GM18951 (cell line): ENCODE measurements at regions not wholly inside any gene's neighbourhood (a gene's known extent, or its start where the extent isn't known, plus 50 kb on each side); places are given as distances from the start of the nearest gene placed in this dataset.
"Not testable (repeated sequence)": the region's sequence is repeated elsewhere in the genome, so short reads cannot be mapped to it uniquely, and the experiment has no call there.

ENCODE experiments used
- POLR2A ChIP-seq: IDR thresholded peaks from 4 replicates; pipeline ENCODE4 v1.6.1; 2011; ENCODE audit warnings: mild to moderate bottlenecking; ENCODE audit not compliant: insufficient read length, insufficient read depth; ENCODE audit errors: extremely low read depth
- in situ Hi-C: fragments of 300-500 bp; cut with MboI; formaldehyde crosslinking; loops from one replicate; pipeline ENCODE4 v1.12.0; 2022; ENCODE audit warnings: low sequenced_read_pairs, mixed read lengths, inconsistent platforms; ENCODE audit not compliant: unreplicated experiment

DNA sequence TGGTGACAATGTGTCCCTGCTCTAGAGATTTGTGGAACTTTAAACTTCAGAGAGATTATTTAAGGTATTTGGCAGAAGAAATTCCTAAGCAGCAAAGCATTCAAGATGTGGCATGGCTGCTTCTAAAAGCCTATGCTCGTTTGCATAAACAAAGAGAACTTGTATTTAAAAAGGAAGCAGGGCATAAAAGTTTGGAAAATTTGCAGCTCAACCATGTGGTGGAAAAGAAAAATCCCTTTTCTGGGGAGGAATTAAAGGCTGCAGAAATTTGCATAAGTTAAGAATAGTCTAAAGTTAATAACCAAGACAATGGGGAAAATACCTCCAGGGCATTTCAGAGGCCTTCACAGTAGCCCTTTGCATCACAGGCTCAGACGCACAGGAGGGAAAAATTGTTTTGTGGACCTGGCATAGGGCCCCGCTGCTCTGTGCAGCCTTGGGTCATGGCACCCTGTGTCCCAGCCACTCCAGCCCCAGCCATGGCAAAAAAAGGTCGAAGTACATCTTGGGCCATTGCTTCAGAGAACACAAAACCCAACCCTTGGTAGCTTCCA, 1109.1 kb downstream of the OTOL1 start:
- TF ChIP-seq POLR2A, result no peak
- in situ Hi-C loops, result no loop called here

DNA sequence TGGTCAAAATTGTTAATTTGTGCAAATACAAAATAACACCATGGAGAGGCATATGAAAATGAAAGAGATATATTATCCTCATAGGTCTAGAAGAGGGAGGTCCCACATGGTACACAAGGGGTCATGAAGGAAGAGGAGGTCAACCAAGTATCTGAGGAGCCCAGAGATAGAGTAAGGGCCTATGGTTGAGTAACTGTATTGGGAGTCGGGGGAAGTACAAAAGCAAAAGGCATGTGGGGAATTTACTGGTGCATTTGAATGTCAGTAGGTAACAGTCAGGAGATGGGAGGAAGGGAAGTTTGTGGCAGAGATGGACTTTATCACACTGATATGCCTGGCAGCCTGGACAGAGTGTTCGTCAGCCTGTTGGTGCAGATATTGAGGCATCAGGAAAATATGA, 1113.7 kb downstream of the OTOL1 start:
- no peak for TF ChIP-seq POLR2A
- in situ Hi-C loops, result no loop called here

DNA sequence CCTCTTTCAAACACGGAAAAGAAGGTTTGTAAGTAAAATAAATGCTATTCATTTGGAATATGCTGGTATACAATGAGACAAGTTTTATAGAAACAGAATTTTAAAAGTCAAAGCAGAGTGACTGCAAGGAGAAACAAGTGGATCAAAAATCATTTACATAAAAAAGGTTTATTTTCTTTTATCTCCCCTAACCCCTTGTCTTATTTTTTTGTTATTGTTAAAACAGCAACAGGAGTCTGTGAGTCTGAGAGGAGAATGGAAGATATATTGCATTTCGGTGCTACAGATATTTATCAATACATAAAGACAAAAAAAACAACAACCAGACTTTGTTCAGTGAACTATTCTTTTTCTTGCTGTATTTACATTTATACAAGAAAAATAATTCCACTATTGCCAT, 1116.4 kb downstream of the OTOL1 start:
- in situ Hi-C loops, result no loop called here
- TF ChIP-seq POLR2A, result no peak

DNA sequence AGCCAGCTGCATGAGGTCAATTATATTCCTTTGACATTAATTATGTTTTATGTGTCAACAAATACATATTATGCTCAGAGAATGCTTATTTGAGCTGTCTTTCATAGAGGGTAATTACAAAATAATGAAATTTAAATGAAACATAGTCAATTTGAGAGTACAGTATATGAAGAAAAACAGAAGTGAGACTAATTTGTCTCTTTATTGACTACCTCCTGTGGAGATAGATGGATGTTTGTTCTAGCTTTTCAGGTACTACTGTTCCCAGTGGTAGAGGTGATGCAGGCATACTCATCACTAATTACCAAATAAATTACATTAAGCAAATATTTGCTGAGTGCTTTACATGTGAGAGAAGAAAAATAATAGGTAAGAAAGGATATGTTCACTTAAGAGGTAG, 1129.6 kb downstream of the OTOL1 start:
- in situ Hi-C loops, result no loop called here
- TF ChIP-seq POLR2A, result no peak

DNA sequence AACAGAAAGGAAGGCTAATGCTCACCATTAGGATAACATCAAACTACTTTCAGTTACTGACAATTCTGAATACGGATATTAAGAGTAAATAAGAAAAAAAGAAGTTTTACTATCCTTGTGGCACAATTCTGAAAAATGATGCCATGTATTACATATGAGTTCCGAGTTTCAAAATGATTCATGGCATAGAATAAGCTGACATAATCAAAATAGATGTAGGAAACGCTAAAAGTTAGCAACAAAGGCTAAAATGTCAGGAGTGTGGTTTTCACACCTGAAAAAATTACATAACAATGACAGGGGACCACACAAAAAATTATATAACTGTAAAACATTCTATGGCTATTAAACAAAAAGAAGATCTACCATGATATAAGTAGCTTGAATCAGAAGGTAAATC, 1131.9 kb downstream of the OTOL1 start:
- in situ Hi-C loops, result no loop called here
- TF ChIP-seq POLR2A, result no peak

DNA sequence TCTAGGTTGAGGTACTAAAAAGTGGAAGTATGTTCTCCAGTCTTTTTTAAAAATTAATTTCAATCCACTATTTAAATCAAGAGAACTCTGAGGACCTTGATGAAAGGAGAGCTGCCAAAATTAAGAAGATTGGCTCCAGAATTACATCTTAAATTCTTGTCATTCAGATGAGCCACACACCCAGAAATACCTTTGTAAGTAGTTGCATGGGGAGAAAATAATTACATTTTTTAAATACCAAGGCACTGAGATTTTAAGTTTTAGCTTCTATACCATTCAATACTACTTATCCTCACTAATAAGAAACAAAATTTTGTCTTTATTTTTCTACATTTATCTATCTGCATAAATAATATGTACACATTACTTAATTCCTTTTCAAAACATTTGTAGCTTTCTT, 1132.8 kb downstream of the OTOL1 start:
- no peak for TF ChIP-seq POLR2A
- in situ Hi-C loops, result no loop called here

DNA sequence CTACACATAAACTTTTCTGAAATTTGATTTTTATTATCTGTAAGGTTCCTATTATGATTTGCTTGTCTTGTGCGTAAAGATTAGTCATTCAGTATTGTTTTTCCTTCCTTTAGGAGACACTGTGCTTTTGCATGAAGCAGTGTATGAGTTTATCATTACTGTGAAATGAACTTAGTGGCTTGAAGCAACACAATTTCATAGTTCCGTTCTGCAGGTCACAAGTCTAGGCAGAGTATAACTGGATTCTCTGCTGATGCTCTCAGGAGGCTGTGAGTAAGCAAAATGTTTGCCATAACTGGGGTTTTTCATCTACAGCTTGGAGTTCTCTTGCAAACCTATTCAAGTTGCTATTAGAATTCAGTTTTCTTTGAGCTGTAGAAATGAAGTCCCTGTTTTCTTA, 1136.1 kb downstream of the OTOL1 start:
- in situ Hi-C loops, result no loop called here
- no peak for TF ChIP-seq POLR2A

DNA sequence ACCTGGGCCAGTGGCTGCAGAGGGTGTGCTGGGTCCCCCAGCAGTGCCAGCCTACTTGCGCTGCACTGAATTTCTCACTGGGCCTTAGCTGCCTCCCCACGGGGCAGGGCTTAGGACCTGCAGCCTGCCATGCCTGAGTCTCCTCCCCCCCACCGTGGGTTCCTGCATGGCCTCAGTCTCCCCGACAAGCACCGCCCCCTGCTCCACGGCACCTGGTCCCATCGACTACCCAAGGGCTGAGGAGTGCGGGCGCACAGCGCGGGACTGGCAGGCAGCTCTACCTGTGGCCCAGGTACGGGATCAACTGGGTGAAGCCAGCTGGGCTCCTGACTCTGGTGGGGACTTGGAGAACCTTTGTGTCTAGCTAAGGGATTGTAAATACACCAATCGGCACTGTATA, 1143.6 kb downstream of the OTOL1 start:
- in situ Hi-C loops, result not testable (repeated sequence)

DNA sequence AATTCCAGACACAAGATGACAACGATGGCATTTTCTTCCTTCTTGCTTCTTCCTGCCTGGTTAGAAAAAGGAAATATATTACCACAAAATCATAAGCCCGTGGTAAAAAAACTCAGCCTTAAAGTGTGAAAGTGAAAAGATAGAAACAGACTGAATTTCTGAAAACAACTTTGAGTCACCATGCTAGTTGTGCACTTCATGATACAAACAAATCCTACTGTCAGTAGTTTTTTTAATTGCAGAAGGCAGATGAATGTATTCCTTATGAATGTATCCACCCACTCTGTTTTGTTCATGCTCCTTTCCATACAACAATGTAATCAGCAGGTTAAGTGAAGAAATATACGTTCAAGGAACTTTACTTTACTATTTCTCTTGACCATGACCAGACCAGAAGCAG, 1144.7 kb downstream of the OTOL1 start:
- in situ Hi-C loops, result no loop called here
- no peak for TF ChIP-seq POLR2A

DNA sequence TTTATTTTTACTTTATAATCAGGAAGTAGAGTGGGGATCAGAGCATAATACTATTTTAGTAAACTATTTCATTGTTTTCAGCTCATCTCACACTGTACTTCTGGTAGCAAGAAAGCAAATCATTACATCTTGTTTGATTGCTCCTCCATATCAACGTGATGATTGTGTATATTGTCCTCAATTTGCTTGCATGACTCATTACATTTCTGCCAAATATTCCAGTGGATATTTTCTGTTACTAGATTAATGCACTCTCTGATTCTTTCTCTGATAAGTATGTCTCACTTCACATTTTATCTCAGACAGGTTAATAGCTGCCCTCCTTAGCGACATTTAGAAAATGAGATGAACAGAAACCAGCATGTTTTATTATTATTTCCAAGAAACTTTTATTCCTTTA, 1145.3 kb downstream of the OTOL1 start:
- TF ChIP-seq POLR2A, result no peak
- in situ Hi-C loops, result no loop called here

DNA sequence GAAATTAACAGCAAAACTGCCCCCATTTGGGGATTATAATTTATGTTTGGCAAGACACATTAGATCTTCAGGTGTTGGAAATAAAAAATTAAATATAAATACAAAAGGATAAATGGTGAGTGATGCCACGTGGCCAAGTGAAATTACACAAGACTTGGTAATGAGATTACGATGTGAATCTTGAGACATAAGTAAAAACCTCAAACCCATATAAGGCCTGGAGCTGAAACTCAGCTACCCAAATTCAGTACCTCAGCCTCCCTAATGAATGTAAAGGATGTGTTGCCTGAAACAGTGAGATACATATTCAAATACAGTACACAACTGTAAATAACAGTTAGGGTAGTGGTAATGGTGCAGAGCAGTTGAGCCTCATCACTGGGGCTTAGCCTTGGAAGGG, 1146.6 kb downstream of the OTOL1 start:
- TF ChIP-seq POLR2A, result no peak
- in situ Hi-C loops, result no loop called here

DNA sequence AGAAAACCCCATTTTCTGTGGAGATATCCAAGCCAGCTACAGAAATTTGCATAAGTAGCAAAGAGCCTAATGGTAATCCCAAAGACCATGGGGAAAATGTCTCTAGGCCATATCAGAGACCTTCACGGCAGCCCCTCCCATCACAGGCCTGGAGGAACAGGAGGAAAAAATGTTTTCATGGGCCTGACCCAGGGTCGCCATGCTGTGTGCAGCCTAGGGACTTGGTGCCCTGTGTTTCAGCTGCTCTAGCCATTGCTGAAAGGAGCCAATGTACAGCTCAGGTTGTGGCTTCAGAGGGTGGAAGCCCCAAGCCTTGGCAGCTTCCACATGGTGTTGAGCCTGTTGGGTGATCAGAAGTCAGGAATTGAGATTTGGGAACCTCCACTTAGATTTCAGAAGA, 1150.7 kb downstream of the OTOL1 start:
- in situ Hi-C loops, result no loop called here
- no peak for TF ChIP-seq POLR2A

DNA sequence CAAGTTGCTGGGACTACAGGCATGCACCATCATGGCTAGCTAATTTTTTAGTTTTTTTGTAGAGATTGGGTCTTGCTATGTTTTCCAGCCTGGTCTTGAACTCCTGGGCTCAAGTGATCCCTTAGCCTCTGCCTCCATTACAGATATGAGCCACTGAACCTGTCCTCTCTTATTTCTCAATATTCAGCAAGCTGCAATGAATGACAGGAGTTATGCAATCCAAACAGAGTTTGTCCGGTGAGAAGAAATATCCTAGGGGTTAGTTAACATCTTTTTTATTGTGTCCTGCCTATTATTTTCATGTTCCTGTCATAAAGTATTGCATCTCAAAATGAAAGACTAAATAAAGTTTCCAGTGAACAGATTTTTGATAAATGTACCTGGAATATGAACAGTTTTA, 1161.4 kb downstream of the OTOL1 start:
- no peak for TF ChIP-seq POLR2A
- in situ Hi-C loops, result no loop called here

DNA sequence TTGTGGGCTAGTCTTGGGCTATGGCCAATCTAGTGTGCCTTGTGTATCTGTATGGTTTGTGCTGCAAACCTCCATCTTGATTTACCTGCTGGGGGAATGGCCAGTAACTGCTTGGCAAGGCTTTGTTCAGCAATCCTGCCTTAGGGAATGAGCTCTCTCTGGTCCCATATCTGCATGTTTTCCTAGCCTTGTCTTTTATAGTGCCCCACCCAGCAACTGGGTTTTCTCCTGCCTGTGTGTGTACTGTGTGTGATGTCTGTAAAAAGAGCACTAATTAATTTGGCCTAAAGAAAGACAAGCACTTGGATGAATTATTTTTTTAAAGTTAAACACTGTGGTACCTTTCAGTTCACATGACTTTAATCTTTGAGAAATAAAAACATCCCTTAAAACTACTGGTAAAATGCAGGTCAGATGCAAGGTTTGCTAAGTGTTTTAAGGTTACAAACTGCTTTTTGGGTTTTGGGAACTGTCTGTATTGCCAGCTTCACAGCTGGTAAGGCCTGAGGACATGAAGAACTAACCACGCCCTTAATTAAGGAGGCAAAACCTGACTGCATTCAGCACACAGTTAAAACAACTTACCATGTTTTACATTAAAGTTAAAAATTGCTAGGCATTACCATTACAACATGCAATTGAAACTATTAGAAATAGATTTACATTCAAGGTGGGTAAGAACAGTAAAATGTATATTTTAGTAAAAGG, 1169.2 kb downstream of the OTOL1 start:
- no peak for TF ChIP-seq POLR2A
- in situ Hi-C loops, result no loop called here

DNA sequence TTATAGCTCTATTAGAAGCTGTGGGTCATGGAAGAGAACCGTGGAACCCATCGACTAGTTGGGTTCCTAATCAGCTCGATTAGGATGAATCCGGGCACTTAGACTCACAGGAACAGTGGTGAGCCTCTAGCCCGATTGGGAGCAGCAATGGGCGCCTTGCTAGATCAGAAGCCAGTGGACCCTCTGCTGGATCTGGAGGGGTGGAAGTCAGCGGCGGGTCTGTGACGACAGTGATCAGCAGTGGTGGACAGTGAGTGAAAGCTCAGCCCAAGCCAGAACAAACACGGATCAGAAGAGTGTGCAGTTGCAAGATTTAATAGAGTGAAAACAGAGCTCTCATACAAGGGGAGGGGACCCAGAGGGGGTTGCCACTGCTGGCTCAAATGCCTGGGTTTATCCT, 1170.2 kb downstream of the OTOL1 start:
- TF ChIP-seq POLR2A, result no peak
- in situ Hi-C loops, result no loop called here
